NCI-H526 (cell line): ENCODE measurements at regions not wholly inside any gene's neighbourhood (a gene's known extent, or its start where the extent isn't known, plus 50 kb on each side); places are given as distances from the start of the nearest gene placed in this dataset.
A peak's percentile ranks its signal among the peaks of the same experiment; 100 is the strongest.
"Not testable (repeated sequence)": the region's sequence is repeated elsewhere in the genome, so short reads cannot be mapped to it uniquely, and the experiment has no call there.

Experiments used
- DNase-seq, 2 experiments: peaks; one replicate each; lab custom pipeline; 2025; lab: John Stamatoyannopoulos, UW

DNA sequence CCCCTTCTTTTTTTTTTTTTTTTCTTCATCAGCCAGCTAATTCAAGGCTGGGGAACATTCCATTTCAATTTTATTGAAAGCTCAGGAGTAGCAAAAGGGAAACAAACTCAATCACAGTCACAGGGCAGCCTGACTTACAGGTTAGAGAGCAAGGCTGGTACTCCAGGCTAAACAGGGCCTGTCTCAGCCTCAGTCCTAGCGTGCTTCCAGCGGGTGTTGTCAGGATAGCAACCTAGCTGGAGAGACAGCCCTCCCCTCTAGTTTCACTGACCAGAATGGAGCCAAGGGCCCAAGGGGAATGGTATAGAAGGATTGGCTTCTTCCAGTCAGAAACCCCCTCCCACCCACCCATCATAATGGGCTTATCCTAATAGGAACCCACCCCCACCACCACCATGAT is 132.9 kb downstream of the PXDC1 start:
- DNase-seq = no peak

DNA sequence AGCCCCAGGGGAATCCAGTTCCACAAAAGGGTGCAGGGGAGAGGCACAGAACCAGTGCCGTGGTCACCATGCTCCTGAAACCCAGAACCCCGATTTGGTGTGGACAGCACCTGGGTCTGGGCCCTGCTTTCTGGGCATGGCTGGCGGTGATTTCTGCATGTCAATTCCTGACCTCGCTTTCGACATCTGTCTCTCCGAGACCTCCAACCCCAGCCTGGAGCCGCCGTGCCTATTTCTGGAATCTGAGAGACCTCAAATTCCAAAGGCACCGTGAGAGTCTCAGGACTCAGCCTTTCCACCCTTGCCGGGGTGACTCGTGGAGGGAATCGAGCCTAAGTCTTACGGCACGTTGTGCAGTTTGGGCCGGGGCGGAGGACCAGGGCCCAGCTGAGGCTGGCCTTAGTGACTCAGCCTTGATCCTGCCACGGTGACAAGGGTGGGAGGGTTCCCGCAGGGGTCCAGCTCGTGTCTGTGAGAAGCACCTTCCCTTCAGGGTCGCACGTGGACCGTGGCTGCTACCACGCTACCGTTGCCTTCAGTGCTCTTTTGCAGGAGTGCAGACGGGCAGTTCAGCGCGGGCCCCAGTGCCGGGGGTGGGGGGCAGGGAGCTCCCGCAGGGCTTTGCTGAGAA is 133.7 kb downstream of the PXDC1 start:
- DNase-seq = no peak

DNA sequence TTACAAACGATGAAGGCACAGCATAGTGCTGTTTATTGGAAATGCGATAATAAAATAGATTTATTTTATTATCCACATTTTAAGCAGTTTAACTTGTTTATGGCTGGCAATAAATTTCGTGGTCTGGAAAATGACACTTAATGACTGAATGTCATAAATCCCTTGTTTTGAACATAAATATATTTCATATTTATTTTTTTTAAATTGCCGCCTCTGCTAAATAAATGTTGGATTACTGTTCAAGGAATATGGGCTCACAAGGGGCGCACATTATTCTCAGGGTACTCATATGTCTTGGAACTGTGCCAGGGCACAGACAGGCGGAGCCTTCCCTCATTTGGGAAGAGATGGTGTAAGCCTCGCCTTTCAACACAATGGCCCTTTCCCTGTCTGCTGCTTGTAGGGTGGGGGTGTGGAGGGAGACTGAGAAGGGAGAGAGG is 134.3 kb downstream of the PXDC1 start:
- DNase-seq = no peak

DNA sequence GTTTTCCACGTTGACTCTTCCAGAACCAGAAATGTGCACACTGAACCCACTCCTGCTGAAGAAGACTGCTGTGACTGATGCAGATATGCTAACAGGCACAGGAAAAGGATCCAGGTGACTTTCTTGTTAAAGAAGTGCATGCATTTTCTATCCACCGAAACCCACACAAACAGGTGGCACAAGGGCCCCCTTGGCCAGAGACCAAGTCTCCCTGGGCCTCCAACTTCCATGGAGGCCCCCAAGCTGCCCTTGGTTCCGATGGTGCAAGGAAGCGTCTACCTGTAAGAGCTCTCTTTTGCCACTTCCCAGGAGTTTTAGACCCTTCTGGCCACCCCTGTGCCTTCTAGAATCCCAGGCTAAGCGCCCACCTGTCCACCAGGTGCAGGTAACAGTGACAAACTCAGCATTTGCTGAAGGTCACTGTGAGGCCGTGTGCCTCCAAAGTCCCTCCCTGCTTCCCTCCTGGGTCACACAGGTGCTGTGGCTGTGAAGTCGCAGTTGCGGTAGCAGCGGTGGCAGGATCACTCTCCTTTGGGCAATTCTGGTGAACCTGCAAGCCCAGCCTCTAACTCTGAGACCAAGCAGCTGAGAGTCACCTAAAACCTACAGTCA is 134.8 kb downstream of the PXDC1 start:
- DNase-seq = no peak

DNA sequence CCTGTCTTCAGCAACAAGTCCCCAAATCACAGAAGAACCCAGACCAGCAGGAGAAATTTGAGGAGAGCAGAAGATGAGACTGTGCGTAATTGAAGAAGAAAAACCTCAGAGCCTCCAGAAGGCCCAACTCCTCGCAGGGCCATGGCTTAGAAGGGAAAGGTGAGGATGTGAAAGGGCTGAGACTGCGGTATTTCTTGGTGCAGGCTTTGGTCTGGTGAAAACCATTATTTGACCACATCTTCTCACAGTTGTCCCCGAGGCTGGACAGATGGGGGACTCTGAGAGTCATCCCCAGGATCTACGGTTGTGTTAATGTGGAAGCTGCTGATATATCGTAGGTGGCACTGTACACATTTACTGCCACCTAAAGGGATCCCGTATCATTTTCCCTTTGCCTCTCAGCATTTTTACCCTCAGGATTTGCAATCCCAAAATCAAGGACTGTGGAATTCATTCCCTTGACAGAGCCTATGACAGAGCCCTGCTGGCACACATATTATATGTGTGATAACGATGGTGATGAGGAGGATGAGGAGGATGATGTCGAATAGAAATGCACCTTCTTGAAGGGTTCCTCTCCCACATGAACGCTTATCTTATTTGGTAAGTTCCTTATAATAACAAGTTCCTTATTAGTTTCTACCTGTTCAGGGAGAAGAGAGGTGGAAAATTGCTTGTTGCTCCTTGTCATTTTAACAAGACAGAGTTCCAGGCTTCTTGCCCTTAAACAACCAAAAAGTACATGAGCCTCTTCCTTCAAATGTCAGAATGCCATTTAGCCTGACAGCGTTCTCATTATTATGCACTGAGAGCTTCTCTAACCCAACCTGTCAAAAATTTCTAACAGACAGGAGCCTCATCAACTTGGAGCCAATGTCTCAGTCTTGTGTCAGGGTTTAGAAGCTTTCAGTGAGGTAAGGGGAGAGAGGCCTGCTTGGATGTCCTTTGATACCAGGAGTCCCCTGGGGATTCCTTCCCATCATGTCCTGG is 135.8 kb downstream of the PXDC1 start:
- no peak for DNase-seq

DNA sequence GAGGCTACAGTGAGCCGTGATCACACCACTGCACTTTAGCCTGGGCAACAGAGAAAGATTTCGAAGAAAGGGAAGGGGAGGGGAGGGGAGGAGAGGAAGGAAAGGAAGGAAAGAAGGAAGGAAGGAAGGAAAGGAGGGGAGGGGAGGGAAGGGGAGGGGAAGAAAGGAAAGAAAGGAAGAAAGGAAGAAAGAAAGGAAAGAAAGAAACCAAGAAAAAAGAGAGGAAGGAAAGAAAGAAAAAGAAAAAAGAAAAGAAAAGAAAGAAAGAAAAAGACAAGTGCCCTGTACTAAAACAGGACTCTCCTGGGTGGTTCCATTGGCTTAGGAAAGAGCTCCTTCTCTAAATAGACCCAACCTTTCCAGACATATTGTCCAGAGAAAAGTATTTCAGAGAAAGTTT is 136.6 kb downstream of the PXDC1 start:
- no peak for DNase-seq

DNA sequence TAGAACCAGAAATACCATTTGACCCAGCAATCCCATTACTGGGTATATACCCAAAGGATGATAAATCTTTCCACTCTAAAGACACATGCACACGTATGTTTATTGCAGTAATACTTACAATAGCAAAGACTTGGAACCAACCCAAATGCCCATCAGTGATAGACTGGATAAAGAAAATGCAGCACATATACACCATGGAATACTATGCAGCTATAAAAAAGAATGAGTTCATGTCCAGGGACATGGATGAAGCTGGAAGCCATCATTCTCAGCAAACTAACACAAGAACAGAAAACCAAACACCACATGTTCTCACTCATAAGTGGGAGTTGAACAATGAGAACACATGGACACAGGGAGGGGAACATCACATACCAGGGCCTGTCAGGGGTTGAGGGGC is 137.9 kb downstream of the PXDC1 start:
- DNase-seq = not testable (repeated sequence)

DNA sequence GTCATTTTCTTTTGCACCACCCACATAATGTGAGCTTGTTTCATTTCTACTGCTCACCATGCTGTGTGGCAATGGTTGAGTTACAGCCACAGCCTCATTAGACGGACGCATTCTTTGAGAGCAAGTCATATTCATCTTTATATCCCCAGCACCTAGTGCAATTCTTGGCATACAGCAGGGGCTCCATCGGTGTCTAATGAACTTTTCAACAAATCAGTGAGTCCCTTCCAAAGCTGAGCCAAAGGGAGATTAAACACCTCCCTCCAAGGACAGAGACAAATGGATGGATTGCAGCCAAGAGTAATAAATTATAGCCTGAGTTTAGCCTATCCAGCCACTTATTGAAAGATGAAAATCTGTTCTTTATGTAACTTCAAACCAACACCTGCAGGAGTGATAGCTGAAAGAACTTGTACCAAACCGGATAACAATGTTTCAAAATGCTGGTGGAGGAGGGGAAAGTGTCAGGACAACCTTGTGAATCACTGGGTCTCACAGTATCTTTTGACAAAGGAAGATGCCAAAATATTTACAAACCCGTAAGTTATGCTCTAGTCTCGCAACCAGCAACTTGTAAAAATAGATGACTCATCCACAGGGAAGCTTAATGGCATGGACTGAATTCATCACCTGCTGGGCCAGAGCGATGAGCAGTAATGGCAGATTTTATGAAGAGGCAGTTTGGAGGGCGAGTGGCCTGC is 139.0 kb downstream of the PXDC1 start:
- DNase-seq = no peak

DNA sequence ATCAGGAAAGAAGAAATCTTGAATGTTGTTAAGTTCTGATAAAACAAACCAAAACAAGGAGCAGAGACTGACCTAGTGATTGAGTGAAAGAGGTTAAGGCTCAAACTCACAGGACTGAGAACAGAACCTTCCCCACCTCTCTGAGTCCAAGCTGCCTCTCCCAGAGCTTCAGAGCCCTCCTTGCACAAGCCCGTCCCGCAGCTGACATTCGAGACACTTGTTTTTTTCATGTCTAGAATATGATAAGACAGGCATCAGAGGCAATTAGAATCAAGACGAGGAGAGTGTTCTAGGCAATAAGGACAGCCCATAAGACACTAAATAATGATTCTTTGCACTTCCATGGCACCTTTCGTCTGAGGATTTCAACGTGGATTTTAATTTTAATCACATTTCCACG is 140.6 kb downstream of the PXDC1 start:
- DNase-seq = no peak

DNA sequence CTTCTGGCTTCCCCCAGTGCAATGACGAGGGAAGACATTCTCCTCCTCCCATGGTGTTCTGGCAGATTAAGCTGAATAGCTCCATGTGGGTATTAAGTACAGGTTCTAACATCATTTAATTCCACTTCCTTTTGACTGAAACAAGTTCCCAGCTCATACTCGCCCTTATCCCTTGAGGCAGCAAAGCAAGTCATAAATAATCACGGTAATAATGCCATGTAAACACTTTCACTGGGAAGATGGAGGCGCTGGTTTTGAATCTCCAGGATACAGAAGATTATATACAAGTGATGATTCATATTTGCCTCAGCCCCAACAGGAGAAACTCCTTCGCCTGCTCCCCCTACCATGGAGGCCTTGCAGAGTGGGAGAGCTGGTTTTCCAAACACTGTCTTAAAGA is 141.3 kb downstream of the PXDC1 start:
- no peak for DNase-seq

DNA sequence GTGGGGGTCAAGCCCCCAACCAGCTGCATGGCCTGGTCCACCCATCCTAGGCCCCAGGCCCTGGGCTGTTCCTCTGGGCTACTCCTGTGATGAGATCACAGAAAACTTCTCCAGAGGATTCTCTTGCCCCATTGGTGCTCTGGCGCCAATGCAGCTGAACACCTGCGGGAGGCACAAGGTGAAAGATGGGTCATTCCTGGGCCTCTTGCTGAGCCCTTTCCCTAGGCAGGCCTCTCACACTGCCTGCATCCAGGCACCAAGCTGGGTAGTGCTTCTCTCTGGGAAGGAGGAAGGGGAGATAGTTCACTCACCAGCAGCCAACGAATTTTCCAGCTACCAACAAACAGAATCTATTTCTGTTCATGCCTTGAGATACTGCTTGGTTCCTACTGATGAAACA is 142.1 kb downstream of the PXDC1 start:
- DNase-seq = no peak

DNA sequence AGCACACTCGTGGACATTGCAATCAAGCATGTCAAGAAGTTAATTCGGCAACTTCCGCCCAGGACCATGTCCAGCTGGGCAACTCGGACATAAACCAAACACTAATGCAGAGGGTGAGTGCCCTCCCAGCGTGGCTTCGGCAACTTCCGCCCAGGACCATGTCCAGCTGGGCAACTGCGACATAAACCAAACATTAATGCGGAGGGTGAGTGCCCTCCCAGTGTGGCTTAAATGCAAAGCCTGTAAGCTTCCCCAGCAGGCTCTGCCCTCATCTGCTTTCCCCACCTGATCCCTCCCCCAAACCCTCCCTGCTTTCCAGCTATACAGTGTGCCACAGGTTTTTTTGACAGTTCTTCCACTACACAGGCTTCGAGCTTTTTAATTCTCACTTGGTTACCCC is 143.4 kb downstream of the PXDC1 start:
- no peak for DNase-seq

DNA sequence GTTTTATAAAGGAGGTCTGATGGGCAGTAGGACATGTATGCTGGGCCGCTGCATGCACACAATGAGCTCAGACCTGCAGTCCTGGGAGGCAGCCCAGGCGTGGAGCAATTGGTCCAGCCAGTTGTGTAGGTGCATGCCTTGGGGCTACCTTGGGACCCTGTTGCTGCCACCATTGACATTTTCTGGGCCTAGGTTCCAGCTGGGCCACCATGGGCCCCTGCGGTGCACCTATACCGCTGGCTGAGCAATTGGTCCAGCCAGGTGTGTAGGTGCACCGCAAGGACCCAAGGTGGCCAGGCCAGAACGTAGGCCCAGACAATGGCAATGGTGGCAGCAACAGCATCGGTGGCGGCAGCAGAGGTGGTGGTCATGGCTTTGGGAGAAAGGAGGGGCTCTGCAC is 143.9 kb downstream of the PXDC1 start:
- DNase-seq = no peak

DNA sequence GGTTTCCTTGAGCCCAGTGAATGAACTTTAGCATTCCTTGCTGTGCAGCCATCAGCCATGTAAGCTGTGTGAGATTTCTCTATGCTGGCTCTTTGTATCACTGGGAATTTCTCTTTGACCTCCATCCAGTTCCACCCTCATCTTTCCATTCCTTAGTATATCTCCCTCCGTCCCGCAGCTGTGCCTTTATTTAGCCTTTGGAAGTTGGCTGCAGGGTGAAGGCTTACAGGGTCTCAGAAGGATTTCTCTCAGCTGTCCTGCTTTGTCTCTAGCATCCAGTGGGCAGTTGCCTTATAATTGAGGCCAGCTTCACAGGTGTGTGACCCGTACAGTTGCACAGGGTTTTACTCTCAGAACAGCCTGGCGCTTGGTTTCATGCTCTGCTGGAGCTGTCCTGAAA is 144.3 kb downstream of the PXDC1 start:
- DNase-seq = no peak

DNA sequence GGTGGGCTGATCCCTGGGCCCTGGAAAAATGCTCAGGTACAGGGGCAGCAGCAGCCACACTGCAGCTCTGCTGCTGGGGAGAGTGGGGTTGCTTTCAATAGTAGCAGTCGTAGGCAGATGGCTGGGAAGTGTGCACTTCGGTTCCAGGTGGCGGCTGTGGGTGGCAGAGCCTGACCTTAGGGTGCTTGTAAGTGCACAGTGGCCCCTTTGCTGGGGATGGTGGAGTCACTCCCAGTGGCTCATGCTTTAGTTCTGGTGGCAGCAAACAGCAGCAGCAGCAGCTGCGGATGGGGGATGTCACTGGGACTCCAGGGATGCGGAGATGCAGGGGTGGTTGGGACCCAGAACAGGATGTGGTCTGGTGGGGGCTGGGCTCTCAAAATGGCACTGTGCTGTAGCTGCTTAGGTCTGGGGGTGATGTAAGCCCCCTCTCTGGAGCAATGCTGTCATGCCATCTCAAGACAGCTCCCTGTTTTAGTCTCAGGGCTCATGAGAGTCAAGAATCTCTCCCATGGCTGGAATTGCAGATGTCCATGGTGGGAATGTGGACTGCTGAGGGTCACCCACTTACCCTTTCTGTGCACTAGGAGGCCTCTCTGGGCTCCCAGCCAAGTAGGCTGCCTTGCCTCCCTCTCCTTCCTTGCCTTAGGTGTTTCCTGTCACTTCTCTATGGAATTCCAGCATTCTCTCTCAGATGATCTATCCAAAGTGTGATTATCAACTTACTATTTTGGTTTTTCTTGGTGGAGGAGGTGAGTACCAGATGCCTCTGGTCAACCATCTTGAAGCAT is 146.7 kb upstream of the SLC22A23 start:
- DNase-seq = no peak

DNA sequence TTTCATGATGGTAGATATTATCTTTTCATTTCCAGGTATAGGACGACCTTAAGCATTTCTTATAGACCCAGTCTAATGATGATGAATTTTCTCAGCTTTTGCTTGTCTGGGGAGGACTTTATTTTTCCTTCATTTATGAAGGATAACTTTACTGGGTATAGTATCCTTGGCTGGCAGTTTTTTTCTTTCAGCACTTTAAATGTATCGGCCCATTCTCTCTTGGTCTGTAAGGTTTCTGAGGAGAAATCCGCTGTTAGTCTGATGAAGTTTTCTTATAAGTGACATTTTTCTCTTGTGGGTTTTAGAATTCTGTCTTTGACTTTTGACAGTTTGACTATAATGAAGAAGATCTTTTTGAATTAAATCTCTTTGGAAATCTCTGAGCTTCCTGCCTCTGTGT is 144.7 kb upstream of the SLC22A23 start:
- no peak for DNase-seq

DNA sequence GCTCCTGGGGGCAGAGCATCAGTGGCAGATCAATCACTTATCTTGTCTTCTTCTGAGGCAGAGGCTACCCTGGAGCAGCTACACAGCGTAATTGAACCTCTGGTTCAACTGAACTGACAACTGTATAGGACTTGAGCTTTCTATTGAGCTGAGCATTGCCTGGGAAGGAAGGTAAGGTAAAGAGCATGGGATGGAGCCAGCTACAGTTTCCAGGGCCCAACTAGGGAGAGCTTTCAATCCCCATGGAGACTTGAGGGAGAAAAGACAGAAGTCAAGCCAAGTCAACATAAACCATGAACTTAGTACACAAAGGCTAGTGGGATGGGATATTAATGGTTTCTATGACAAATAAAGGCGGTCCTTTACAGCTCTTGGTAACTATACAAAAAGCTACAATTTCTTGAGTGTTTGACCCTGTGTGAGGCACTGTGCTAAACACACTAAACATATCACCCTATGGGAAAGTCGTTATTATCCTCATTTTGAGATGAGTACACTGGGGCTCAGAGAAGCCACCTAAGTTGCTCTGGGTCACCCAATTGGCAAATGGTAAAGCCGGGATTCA is 140.7 kb upstream of the SLC22A23 start:
- DNase-seq = no peak

DNA sequence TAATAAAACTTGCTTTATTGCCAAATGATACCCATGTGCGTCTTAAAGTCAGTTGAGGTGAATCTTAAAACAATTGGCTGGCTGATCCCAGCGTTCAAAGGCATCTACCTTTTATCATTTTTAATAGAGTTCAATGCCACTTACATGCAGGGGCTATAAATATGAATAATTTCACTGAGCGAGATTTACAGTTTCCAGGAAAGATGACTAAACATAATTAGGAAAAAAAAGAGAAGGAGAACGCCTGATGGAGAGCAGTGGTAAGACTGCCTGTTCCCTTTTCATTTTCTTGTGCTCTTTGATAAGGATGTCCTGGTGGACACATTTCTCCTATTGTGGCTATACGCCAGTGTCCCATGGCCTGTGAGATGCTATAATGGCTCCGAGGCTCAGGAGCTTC is 139.9 kb upstream of the SLC22A23 start:
- no peak for DNase-seq

DNA sequence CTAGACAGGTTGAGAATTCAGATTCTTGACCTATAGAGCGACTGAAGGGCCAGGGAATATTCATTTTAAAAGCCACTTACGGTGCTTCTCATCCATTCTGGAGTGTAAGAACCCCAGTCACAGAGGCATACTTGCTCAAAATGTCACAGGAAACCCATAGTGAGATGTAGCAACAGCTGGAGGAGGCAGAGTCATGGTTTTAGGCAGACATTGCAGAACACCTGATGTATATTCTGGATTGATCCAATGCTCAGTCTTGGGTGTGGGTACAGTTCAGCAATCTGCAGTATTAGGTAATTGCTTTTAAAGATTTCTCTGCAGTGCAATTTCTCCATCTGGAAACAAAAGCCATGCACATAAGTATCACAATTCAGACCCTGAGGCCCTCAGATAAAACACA is 137.4 kb upstream of the SLC22A23 start:
- no peak for DNase-seq

DNA sequence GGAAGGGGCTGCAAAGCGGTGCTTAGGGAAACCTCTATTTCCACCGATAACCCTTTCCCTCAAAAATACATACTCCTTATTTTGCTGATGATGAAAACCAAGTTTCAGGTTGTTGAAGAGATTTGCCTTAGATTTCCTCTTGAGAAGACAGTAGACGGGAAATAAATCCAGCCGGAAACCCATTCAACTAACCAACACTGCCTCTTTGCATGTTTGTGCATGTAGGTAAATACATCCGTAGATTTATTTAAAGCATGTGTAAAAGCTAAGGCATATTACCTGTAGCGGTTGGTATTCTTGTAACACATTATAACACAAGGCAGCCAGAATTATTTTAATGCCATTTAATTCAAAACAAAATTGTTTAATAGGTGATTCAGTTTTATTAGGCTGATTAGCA is 136.3 kb upstream of the SLC22A23 start:
- peak; percentile 50 to 53 for DNase-seq

DNA sequence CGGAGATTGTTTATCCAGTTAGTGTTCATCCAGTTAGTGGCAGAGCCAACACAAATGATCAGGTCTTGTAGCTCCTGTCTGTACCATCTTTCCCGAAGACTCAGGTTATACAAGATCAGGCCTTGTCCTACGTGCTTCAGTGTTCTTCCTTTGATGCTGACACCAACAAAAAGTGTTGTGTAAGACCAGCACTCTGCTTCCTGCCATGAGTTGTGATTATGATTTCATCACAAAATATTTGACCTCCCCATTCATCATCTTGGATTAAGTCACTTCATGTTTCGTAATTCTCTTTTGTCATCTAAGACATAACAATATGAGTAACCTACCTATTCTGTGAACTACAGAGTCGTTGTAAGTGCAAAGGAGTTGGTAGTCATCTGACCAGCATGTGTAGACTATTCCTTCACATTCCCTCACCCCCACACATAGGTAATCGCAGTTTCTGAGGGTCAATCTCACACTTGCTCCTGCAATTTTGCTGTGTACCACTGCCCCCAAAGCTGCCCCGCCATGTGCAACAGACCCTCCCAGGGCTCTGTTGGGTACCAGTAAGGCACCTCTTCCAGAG is 135.6 kb upstream of the SLC22A23 start:
- DNase-seq = no peak
